GM21786 (cell line): ENCODE measurements at regions not wholly inside any gene's neighbourhood (a gene's known extent, or its start where the extent isn't known, plus 50 kb on each side); places are given as distances from the start of the nearest gene placed in this dataset.
"Not testable (repeated sequence)": the region's sequence is repeated elsewhere in the genome, so short reads cannot be mapped to it uniquely, and the experiment has no call there.

Experiments
- ATAC-seq: cut with Tn5 transposase; IDR thresholded peaks from one replicate; pipeline ENCODE4 v1.9.1; 2021; ENCODE audit not compliant: unreplicated experiment

- no peak for ATAC-seq
Measured at GRCh38 chr2:188645986-188646385, 328.2 kb upstream of the COL3A1 start.

- ATAC-seq: no peak
Measured at GRCh38 chr2:188647430-188648070, 326.6 kb upstream of the COL3A1 start.

GRCh38 chr2:188659656-188660406 is 314.3 kb upstream of the COL3A1 start:
- ATAC-seq: no peak

GRCh38 chr2:188663301-188663700 is 310.9 kb upstream of the COL3A1 start:
- ATAC-seq: no peak

GRCh38 chr2:188664416-188664815 is 309.8 kb upstream of the COL3A1 start:
- ATAC-seq: no peak

- no peak for ATAC-seq
Measured at GRCh38 chr2:188664951-188665595, 309.1 kb upstream of the COL3A1 start.

- no peak for ATAC-seq
Measured at GRCh38 chr2:188665727-188666304, 308.4 kb upstream of the COL3A1 start.

GRCh38 chr2:188666503-188666902 is 307.7 kb upstream of the COL3A1 start:
- no peak for ATAC-seq

GRCh38 chr2:188668017-188668680 is 306.0 kb upstream of the COL3A1 start:
- no peak for ATAC-seq

GRCh38 chr2:188675391-188676009 is 298.7 kb upstream of the COL3A1 start:
- no peak for ATAC-seq

GRCh38 chr2:188676010-188676400 is 298.2 kb upstream of the COL3A1 start:
- ATAC-seq: no peak

GRCh38 chr2:188677142-188677541 is 297.0 kb upstream of the COL3A1 start:
- ATAC-seq: no peak

- no peak for ATAC-seq
Measured at GRCh38 chr2:188678882-188679281, 295.3 kb upstream of the COL3A1 start.

- no peak for ATAC-seq
Measured at GRCh38 chr2:188682838-188683237, 291.3 kb upstream of the COL3A1 start.

- no peak for ATAC-seq
Measured at GRCh38 chr2:188684795-188685194, 289.4 kb upstream of the COL3A1 start.

GRCh38 chr2:188693111-188693510 is 281.1 kb upstream of the COL3A1 start:
- ATAC-seq: no peak

GRCh38 chr2:188693771-188694170 is 280.4 kb upstream of the COL3A1 start:
- ATAC-seq: no peak

- ATAC-seq: no peak
Measured at GRCh38 chr2:188695953-188696352, 278.2 kb upstream of the COL3A1 start.

- ATAC-seq: not testable (repeated sequence)
Measured at GRCh38 chr2:188698151-188698550, 276.0 kb upstream of the COL3A1 start.

- ATAC-seq: no peak
Measured at GRCh38 chr2:188701836-188702235, 272.3 kb upstream of the COL3A1 start.

GRCh38 chr2:188705191-188705590 is 269.0 kb upstream of the COL3A1 start:
- no peak for ATAC-seq
